DOHH2 (cell line): ENCODE measurements at regions not wholly inside any gene's neighbourhood (a gene's known extent, or its start where the extent isn't known, plus 50 kb on each side); places are given as distances from the start of the nearest gene placed in this dataset.

Experiments used
- H3F3A ChIP-seq: fragments of 200-600 bp; sonication (generic), shearing (Covaris generic); 2 replicates; pipeline ENCODE4 v1.6.0; 2016; ENCODE audit warnings: antibody characterized with exemption, mild to moderate bottlenecking; ENCODE audit not compliant: control insufficient read depth, insufficient read depth
- H3K27ac ChIP-seq: fragments of 200-600 bp; sonication (generic); 2 replicates; pipeline ENCODE4 v1.5.1; 2014; ENCODE audit warnings: low read depth, mild to moderate bottlenecking, low read length, moderate library complexity
- H3K27me3 ChIP-seq: fragments of 200-600 bp; sonication (generic); 2 replicates; pipeline ENCODE4 v1.6.1; 2014; ENCODE audit warnings: mild to moderate bottlenecking, low read length, mixed read lengths; ENCODE audit not compliant: control insufficient read depth
- H3K36me3 ChIP-seq: fragments of 200-600 bp; sonication (generic); 2 replicates; pipeline ENCODE4 v1.6.1; 2014; ENCODE audit warnings: mild to moderate bottlenecking, low read length, moderate library complexity, mixed read lengths; ENCODE audit not compliant: control insufficient read depth
- H3K4me1 ChIP-seq: fragments of 200-600 bp; sonication (generic); 2 replicates; pipeline ENCODE4 v1.6.1; 2014; ENCODE audit warnings: mild to moderate bottlenecking, low read length, mixed read lengths; ENCODE audit not compliant: control insufficient read depth
- H3K4me2 ChIP-seq: fragments of 200-600 bp; sonication (generic); 2 replicates; pipeline ENCODE4 v1.6.0; 2014; ENCODE audit warnings: mild to moderate bottlenecking, low read length, moderate library complexity
- H3K4me3 ChIP-seq: fragments of 200-600 bp; sonication (generic); 2 replicates; pipeline ENCODE4 v1.5.1; 2014; ENCODE audit warnings: mild to moderate bottlenecking, low read length, mixed read lengths
- H3K79me2 ChIP-seq: fragments of 200-600 bp; sonication (generic); 2 replicates; pipeline ENCODE4 v1.6.1; 2014; ENCODE audit warnings: mild to moderate bottlenecking, low read length, mixed read lengths; ENCODE audit not compliant: control insufficient read depth
- H3K9me2 ChIP-seq: fragments of 200-600 bp; sonication (generic); replicated peaks from 2 replicates; pipeline ENCODE4 v1.6.1; 2014; ENCODE audit warnings: mild to moderate bottlenecking, low read length, mixed read lengths; ENCODE audit not compliant: control insufficient read depth
- H3K9me3 ChIP-seq: fragments of 200-600 bp; sonication (generic); 2 replicates; pipeline ENCODE4 v1.6.1; 2014; ENCODE audit warnings: antibody characterized with exemption, low read length, mixed read lengths; ENCODE audit not compliant: control insufficient read depth, insufficient read depth
- H4K20me1 ChIP-seq: fragments of 200-600 bp; sonication (generic); 2 replicates; pipeline ENCODE4 v1.6.0; 2014; ENCODE audit warnings: low read depth, mild to moderate bottlenecking, antibody characterized with exemption, low read length, moderate library complexity; ENCODE audit not compliant: control insufficient read depth, insufficient read depth
- CTCF ChIP-seq: fragments of 200-600 bp; sonication (generic); IDR thresholded peaks from one replicate; pipeline ENCODE4 v1.5.1; 2014; ENCODE audit warnings: antibody characterized with exemption, mild to moderate bottlenecking, low read depth, low read length; ENCODE audit not compliant: poor library complexity, severe bottlenecking
- EZH2phosphoT487 ChIP-seq: fragments of 200-600 bp; sonication (generic); IDR thresholded peaks from 2 replicates; pipeline ENCODE4 v1.6.1; 2017; ENCODE audit warnings: borderline replicate concordance, mild to moderate bottlenecking, antibody characterized with exemption, low read length, moderate library complexity, mixed read lengths

DNA sequence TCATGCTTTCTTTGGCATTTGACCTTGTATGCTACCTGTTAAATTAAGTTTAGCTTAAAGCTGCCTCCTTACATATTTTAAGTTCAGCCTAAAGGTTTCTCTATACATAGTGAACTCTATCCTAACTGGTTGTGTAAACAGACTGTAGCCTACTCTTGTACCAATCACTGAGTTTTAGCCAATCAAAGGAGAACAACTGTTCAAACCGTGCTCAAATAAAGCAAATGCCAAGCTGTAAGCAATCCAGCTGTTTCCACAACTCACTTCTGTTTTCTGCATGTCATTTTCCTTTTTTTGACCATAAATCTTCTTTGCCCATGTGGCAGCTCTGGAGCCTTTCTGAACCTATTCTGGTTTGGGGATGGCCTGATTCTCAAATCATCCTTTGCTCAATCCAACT is 1603.8 kb upstream of the ACVR2A start:
- no peaks in the 10 kb centered on the region for H3K9me2 ChIP-seq
- no peaks in the 10 kb centered on the region for H3K79me2 ChIP-seq
- H3K4me3 ChIP-seq: no peak overlapping the region
- no peak overlapping the region for H3K27ac ChIP-seq
- H3K4me1 ChIP-seq: peaks cover under 1% of the 10 kb centered on the region
- no peaks in the 10 kb centered on the region for H3F3A ChIP-seq
- no peaks in the 10 kb centered on the region for H3K9me3 ChIP-seq
- no peaks in the 10 kb centered on the region for H4K20me1 ChIP-seq
- no peak overlapping the region for H3K4me2 ChIP-seq
- no peaks in the 10 kb centered on the region for H3K27me3 ChIP-seq
- TF ChIP-seq CTCF (no peak), EZH2phosphoT487 (no peak)
- H3K36me3 ChIP-seq: no peaks in the 10 kb centered on the region

GRCh38 chr2:146240391-146240790 is 1604.4 kb upstream of the ACVR2A start:
- Histone ChIP-seq H3K27me3 (no peaks in the 10 kb centered on the region), H3K9me3 (no peaks in the 10 kb centered on the region), H3K79me2 (no peaks in the 10 kb centered on the region), H3K4me2 (no peak overlapping the region), H3F3A (no peaks in the 10 kb centered on the region), H3K9me2 (no peaks in the 10 kb centered on the region), H3K36me3 (no peaks in the 10 kb centered on the region), H4K20me1 (no peaks in the 10 kb centered on the region), H3K4me1 (no peaks in the 10 kb centered on the region), H3K4me3 (no peak overlapping the region), H3K27ac (no peak overlapping the region)
- no peak for TF ChIP-seq EZH2phosphoT487
- no peak for TF ChIP-seq CTCF

- no peaks in the 10 kb centered on the region for H3K4me1 ChIP-seq
- H3K4me3 ChIP-seq: no peak overlapping the region
- H4K20me1 ChIP-seq: no peaks in the 10 kb centered on the region
- H3K36me3 ChIP-seq: no peaks in the 10 kb centered on the region
- no peaks in the 10 kb centered on the region for H3K27me3 ChIP-seq
- no peak overlapping the region for H3K4me2 ChIP-seq
- no peaks in the 10 kb centered on the region for H3F3A ChIP-seq
- no peak for TF ChIP-seq EZH2phosphoT487
- no peak for TF ChIP-seq CTCF
- no peaks in the 10 kb centered on the region for H3K9me2 ChIP-seq
- no peak overlapping the region for H3K27ac ChIP-seq
- no peaks in the 10 kb centered on the region for H3K79me2 ChIP-seq
- no peaks in the 10 kb centered on the region for H3K9me3 ChIP-seq
These were observed 1605.3 kb upstream of the ACVR2A start for GRCh38 chr2:146239392-146240135.
